ENCODE measurements at regions not wholly inside any gene's neighbourhood (a gene's known extent, or its start where the extent isn't known, plus 50 kb on each side); places are given as distances from the start of the nearest gene placed in this dataset.
"Not testable (repeated sequence)": the region's sequence is repeated elsewhere in the genome, so short reads cannot be mapped to it uniquely, and the experiment has no call there.

DNA sequence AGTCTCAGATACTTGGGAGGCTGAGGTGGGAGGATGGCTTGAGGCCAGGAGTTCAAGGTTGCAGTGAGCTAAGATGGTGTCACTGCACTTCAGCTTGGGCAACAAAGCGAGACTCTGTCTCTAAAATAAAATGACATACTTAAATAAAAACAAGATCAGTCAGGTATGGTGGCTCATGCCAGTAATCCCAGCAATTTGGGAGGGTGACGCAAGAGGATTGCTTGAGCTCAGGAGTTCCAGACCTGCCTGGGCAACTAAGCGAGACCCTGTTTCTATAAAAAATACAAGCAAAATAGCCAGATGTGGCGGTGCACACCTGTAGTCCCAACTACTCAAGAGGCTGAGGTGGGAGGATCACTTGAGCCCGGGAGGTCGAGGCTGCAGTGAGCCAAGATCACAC is 149.6 kb downstream of the ZFP64 start:
- H3K36me3 ChIP-seq, result no peaks in the 10 kb centered on the region
- H3K27ac ChIP-seq, result no peak overlapping the region
- H3K9me3 ChIP-seq, result no peaks in the 10 kb centered on the region
- no peaks in the 10 kb centered on the region for H3K27me3 ChIP-seq (replicated peaks; ENCODE audit: insufficient read depth)
- 94% methylated on average over 6 of the region's 6 CpGs for WGBS
- H3K4me3 ChIP-seq, result no peak overlapping the region
- TF ChIP-seq POLR2AphosphoS5 (IDR thresholded peaks at IDR 0.05), result no peak
- TF ChIP-seq POLR2A (IDR thresholded peaks at IDR 0.05), result no peak
- TF ChIP-seq, protein P1, sequence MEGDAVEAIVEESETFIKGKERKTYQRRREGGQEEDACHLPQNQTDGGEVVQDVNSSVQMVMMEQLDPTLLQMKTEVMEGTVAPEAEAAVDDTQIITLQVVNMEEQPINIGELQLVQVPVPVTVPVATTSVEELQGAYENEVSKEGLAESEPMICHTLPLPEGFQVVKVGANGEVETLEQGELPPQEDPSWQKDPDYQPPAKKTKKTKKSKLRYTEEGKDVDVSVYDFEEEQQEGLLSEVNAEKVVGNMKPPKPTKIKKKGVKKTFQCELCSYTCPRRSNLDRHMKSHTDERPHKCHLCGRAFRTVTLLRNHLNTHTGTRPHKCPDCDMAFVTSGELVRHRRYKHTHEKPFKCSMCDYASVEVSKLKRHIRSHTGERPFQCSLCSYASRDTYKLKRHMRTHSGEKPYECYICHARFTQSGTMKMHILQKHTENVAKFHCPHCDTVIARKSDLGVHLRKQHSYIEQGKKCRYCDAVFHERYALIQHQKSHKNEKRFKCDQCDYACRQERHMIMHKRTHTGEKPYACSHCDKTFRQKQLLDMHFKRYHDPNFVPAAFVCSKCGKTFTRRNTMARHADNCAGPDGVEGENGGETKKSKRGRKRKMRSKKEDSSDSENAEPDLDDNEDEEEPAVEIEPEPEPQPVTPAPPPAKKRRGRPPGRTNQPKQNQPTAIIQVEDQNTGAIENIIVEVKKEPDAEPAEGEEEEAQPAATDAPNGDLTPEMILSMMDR (IDR thresholded peaks at IDR 0.05), result no peak
- H3K4me1 ChIP-seq (replicated peaks), result no peaks in the 10 kb centered on the region
- intact Hi-C loops (cut with DNase I), result no loop called here
- DNase-seq (ENCODE audit: low spot score), result no peak

- Histone ChIP-seq H3K36me3 (no peaks in the 10 kb centered on the region), H3K4me3 (no peak overlapping the region), H3K27me3 (replicated peaks; ENCODE audit: insufficient read depth) (no peaks in the 10 kb centered on the region), H3K27ac (no peak overlapping the region), H3K9me3 (no peaks in the 10 kb centered on the region), H3K4me1 (replicated peaks) (no peaks in the 10 kb centered on the region)
- intact Hi-C loops (cut with DNase I), result no loop called here
- TF ChIP-seq, protein P1 (IDR thresholded peaks at IDR 0.05), result no peak
- TF ChIP-seq POLR2A (IDR thresholded peaks at IDR 0.05), result no peak
- no peak for TF ChIP-seq POLR2AphosphoS5 (IDR thresholded peaks at IDR 0.05)
- WGBS, result 50% methylated on average over 7 of the region's 7 CpGs
- no peak for DNase-seq (ENCODE audit: low spot score)
These were observed 151.8 kb downstream of the ZFP64 start for GRCh38 chr20:52039790-52040189.

DNA sequence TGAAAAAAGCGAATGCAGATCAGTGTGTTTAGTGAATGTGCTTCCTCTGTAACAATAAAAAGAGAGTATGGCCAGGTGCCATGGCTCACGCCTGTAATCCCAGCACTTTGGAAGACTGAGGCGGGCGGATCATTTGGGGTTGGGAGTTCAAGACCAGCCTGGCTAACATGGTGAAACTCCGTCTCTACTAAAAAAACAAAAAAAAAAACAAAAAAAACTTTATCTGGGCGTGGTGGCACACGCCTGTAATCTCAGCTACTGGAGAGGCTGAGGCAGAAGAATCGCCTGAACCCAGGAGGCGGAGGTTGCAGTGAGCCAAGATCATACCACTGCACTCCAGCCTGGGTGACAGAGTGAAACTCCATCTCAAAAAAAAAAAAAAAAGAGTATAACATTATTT is 152.9 kb downstream of the ZFP64 start:
- intact Hi-C loops (cut with DNase I); H3K27ac ChIP-seq; H3K4me3 ChIP-seq; H3K4me1 ChIP-seq (replicated peaks); DNase-seq (ENCODE audit: low spot score); H3K9me3 ChIP-seq; H3K36me3 ChIP-seq; H3K27me3 ChIP-seq (replicated peaks; ENCODE audit: insufficient read depth): not testable (repeated sequence)
- WGBS, result 95% methylated on average over 9 of the region's 9 CpGs

- Histone ChIP-seq H3K4me3 (no peak overlapping the region), H3K36me3 (no peaks in the 10 kb centered on the region), H3K9me3 (no peaks in the 10 kb centered on the region), H3K27ac (no peak overlapping the region), H3K4me1 (replicated peaks) (no peaks in the 10 kb centered on the region), H3K27me3 (replicated peaks; ENCODE audit: insufficient read depth) (no peaks in the 10 kb centered on the region)
- no peak for DNase-seq (ENCODE audit: low spot score)
- intact Hi-C loops (cut with DNase I), result no loop called here
- WGBS, result 83% methylated on average over 5 of the region's 5 CpGs
- TF ChIP-seq POLR2AphosphoS5 (IDR thresholded peaks at IDR 0.05), result no peak
- TF ChIP-seq POLR2A (IDR thresholded peaks at IDR 0.05), result no peak
- TF ChIP-seq, protein P1 (IDR thresholded peaks at IDR 0.05), result no peak
These were observed 154.2 kb downstream of the ZFP64 start for GRCh38 chr20:52037370-52037769.

DNA sequence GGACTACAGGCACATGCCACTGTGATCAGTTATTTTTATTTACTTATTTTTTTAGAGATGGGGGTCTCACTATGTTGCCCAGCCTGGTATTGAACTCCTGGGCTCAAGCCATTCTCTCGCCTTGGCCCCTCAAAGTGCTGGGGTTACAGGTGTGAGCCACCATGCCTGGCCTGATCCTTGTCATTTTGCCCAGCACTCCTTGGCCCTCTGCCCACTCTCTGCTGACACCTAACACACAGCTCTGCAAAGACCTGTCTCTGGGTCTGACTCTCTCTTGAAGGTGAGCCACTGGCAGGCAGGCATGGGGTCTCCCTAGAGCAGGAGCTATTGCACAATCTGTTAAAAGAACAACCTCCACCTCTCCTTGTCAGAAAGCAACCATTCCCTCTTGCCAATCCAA is 155.6 kb downstream of the ZFP64 start:
- 88% methylated on average over 1 of the region's 1 CpG for WGBS
- Histone ChIP-seq H3K36me3 (no peaks in the 10 kb centered on the region), H3K27me3 (replicated peaks; ENCODE audit: insufficient read depth) (no peaks in the 10 kb centered on the region), H3K4me1 (replicated peaks) (no peaks in the 10 kb centered on the region), H3K4me3 (no peak overlapping the region), H3K27ac (no peak overlapping the region), H3K9me3 (no peaks in the 10 kb centered on the region)
- DNase-seq (ENCODE audit: low spot score), result peak; percentile 13
- TF ChIP-seq POLR2AphosphoS5 (IDR thresholded peaks at IDR 0.05), result no peak
- TF ChIP-seq, protein P1 (IDR thresholded peaks at IDR 0.05), result no peak
- TF ChIP-seq POLR2A (IDR thresholded peaks at IDR 0.05), result no peak
- intact Hi-C loops (cut with DNase I), result no loop called here
